Thyroid gland (tissue), 4 donors: ENCODE measurements at regions not wholly inside any gene's neighbourhood (a gene's known extent, or its start where the extent isn't known, plus 50 kb on each side); places are given as distances from the start of the nearest gene placed in this dataset.

Source experiments
- DNase-seq, 2 donors: peaks; one replicate each; pipeline ENCODE4 v3.0.0-alpha.2; 2019
- H3K27ac ChIP-seq, 3 donors: fragments of 200-600 bp; sonication (generic); 1 replicate in 2 of 3; 2 replicates in 1 of 3; pipeline ENCODE4 v1.5.1; 2016 to 2019; ENCODE audit warnings: mild to moderate bottlenecking in 1 of 3, moderate library complexity in 1 of 3
- H3K27me3 ChIP-seq: fragments of 200-600 bp; sonication (generic); one replicate; pipeline ENCODE4 v1.5.1; 2019
- H3K36me3 ChIP-seq, 2 donors: fragments of 200-600 bp; sonication (generic); one replicate each; pipeline ENCODE4 v1.5.1; 2016 to 2019
- H3K4me1 ChIP-seq, 2 donors: fragments of 200-600 bp; sonication (generic); one replicate each; pipeline ENCODE4 v1.5.1; 2017 to 2019
- H3K4me3 ChIP-seq, 3 donors: fragments of 200-600 bp; sonication (generic); replicated peaks in 1 of 3; 1 replicate in 2 of 3; 2 replicates in 1 of 3; pipeline ENCODE4 v1.5.1; 2016; ENCODE audit warnings: mild to moderate bottlenecking in 1 of 3
- H3K9me3 ChIP-seq: fragments of 200-600 bp; sonication (generic); one replicate; pipeline ENCODE4 v1.5.1; 2017
- CTCF ChIP-seq, 6 experiments: fragments of 200-600 bp in 3 of 6; fragments of 450-650 bp in 3 of 6; sonication (generic) in 3 of 6; IDR thresholded peaks; one replicate each; pipeline ENCODE4 v1.5.1; 2016 to 2019; ENCODE audit warnings: antibody characterized with exemption in 6 of 6, mild to moderate bottlenecking in 2 of 6, inconsistent platforms in 1 of 6, moderate library complexity in 1 of 6
- POLR2A ChIP-seq, 2 donors: fragments of 450-650 bp; IDR thresholded peaks; one replicate each; pipeline ENCODE4 v1.6.1; 2017; ENCODE audit warnings: antibody characterized with exemption in 2 of 2, mild to moderate bottlenecking in 2 of 2, moderate library complexity in 1 of 2
- WGBS, 2 donors: methylation state at CpG; one replicate each; pipeline ENCODE4 v1.1.5; 2017; 5-methylcytosine and 5-hydroxymethylcytosine counted together
- intact Hi-C: fragments of 100-400 bp; cut with DNase I; formaldehyde crosslinking; loops from one replicate; pipeline ENCODE4 v1.15.1; 2023

GRCh38 chr6:80441131-80441530 is 334.7 kb downstream of the BCKDHB start:
- no peaks in the 10 kb centered on the region for H3K4me1 ChIP-seq
- H3K9me3 ChIP-seq: no peaks in the 10 kb centered on the region
- no peaks in the 10 kb centered on the region for H3K36me3 ChIP-seq
- intact Hi-C loops: no loop called here
- no peak overlapping the region for H3K27ac ChIP-seq
- H3K27me3 ChIP-seq: no peaks in the 10 kb centered on the region
- TF ChIP-seq CTCF (IDR thresholded peaks at IDR 0.05) (no peak), POLR2A (IDR thresholded peaks at IDR 0.05) (no peak)
- DNase-seq: no peak
- no peak overlapping the region for H3K4me3 ChIP-seq

DNA sequence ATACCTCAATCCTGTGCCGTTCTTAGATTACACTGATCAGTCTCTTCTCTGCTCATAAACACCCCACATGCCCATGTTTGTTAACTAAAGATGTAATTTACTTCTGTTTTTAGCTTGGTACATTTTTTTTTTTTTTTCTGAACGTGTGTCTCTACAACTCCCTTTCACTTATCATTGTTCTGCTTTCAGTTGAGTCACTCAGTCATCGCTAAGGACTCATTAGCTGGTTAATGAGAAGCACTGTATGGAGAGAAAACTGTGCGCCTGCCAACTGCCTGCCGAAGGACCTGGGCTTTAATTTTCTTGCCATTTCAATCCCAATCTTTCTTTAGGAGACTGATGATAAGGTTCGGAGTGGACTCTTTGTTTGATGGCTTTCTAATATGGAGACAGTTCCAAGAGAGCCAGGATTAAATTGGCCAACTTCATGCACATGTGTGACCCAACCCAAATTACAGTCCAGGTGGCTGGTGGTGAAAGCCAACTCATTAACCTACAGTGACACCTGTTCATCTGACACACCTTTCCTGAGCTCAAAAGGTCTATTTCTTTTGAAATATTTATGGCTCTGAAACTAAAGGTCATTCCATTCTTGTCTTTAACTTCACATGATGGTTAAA is 334.1 kb downstream of the BCKDHB start:
- Histone ChIP-seq H3K36me3 (no peaks in the 10 kb centered on the region), H3K27me3 (no peaks in the 10 kb centered on the region), H3K27ac (no peak overlapping the region), H3K4me3 (no peak overlapping the region), H3K9me3 (no peaks in the 10 kb centered on the region), H3K4me1 (no peaks in the 10 kb centered on the region)
- WGBS, 2 donors: 84 to 86% methylated on average over 6 of the region's 6 CpGs
- no peak for DNase-seq
- TF ChIP-seq CTCF (IDR thresholded peaks at IDR 0.05): no peak
- TF ChIP-seq POLR2A (IDR thresholded peaks at IDR 0.05): no peak
- intact Hi-C loops: no loop called here

- H3K36me3 ChIP-seq: no peaks in the 10 kb centered on the region
- H3K4me3 ChIP-seq: no peak overlapping the region
- TF ChIP-seq CTCF (IDR thresholded peaks at IDR 0.05) (no peak), POLR2A (IDR thresholded peaks at IDR 0.05) (no peak)
- no peak for DNase-seq
- no peaks in the 10 kb centered on the region for H3K9me3 ChIP-seq
- H3K27ac ChIP-seq: no peak overlapping the region
- H3K4me1 ChIP-seq: no peaks in the 10 kb centered on the region
- intact Hi-C loops: no loop called here
- H3K27me3 ChIP-seq: no peaks in the 10 kb centered on the region
Measured at GRCh38 chr6:80439721-80440470, 333.4 kb downstream of the BCKDHB start.

DNA sequence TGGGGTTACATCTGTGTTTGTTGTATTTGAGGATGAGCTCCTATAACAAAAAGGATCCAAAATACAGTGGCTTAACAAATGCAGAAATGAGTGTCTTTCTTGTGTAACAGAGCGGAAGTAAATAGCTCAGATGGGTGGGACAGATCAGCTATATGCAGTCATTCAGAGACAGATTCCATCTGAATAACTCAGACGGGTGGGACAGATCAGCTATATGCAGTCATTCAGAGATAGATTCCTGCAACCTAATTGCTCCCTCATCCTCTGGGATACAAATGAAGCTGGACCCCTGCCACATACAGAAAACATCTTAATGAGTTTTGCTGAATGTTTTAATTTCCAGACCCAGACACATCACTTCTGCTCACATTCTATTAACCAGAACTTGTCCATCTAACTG is 332.3 kb downstream of the BCKDHB start:
- Histone ChIP-seq H3K27ac (no peak overlapping the region), H3K27me3 (no peaks in the 10 kb centered on the region), H3K9me3 (no peaks in the 10 kb centered on the region), H3K4me3 (no peak overlapping the region), H3K36me3 (no peaks in the 10 kb centered on the region), H3K4me1 (no peaks in the 10 kb centered on the region)
- TF ChIP-seq POLR2A (IDR thresholded peaks at IDR 0.05): no peak
- TF ChIP-seq CTCF (IDR thresholded peaks at IDR 0.05): no peak
- WGBS, 2 donors: 84 to 88% methylated on average over 2 of the region's 2 CpGs
- no peak for DNase-seq
- intact Hi-C loops: no loop called here

- 91 to 94% methylated on average over 5 of the region's 5 CpGs for WGBS, 2 donors
- intact Hi-C loops: no loop called here
Measured at GRCh38 chr6:80437801-80438200, 331.3 kb downstream of the BCKDHB start.

More at GRCh38 chr6:80437801-80438200, 331.3 kb downstream of the BCKDHB start:
- Histone ChIP-seq H3K36me3 (no peaks in the 10 kb centered on the region), H3K27me3 (no peaks in the 10 kb centered on the region), H3K4me3 (no peak overlapping the region), H3K9me3 (no peaks in the 10 kb centered on the region), H3K4me1 (peaks cover 0 to 3% of the 10 kb centered on the region in 2 donors), H3K27ac (no peak overlapping the region)
- no peak for DNase-seq
- no peak for TF ChIP-seq CTCF (IDR thresholded peaks at IDR 0.05)
- TF ChIP-seq POLR2A (IDR thresholded peaks at IDR 0.05): no peak
